ENCODE measurements at regions not wholly inside any gene's neighbourhood (a gene's known extent, or its start where the extent isn't known, plus 50 kb on each side); places are given as distances from the start of the nearest gene placed in this dataset.

- TF ChIP-seq, protein P1, sequence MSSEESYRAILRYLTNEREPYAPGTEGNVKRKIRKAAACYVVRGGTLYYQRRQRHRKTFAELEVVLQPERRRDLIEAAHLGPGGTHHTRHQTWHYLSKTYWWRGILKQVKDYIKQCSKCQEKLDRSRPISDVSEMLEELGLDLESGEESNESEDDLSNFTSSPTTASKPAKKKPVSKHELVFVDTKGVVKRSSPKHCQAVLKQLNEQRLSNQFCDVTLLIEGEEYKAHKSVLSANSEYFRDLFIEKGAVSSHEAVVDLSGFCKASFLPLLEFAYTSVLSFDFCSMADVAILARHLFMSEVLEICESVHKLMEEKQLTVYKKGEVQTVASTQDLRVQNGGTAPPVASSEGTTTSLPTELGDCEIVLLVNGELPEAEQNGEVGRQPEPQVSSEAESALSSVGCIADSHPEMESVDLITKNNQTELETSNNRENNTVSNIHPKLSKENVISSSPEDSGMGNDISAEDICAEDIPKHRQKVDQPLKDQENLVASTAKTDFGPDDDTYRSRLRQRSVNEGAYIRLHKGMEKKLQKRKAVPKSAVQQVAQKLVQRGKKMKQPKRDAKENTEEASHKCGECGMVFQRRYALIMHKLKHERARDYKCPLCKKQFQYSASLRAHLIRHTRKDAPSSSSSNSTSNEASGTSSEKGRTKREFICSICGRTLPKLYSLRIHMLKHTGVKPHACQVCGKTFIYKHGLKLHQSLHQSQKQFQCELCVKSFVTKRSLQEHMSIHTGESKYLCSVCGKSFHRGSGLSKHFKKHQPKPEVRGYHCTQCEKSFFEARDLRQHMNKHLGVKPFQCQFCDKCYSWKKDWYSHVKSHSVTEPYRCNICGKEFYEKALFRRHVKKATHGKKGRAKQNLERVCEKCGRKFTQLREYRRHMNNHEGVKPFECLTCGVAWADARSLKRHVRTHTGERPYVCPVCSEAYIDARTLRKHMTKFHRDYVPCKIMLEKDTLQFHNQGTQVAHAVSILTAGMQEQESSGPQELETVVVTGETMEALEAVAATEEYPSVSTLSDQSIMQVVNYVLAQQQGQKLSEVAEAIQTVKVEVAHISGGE (CRISPR knock-in tag; IDR thresholded peaks at IDR 0.05), result no peak
- no peak for TF ChIP-seq ATF7 (IDR thresholded peaks at IDR 0.05; ENCODE audit: low read depth)
- TF ChIP-seq, protein P2, sequence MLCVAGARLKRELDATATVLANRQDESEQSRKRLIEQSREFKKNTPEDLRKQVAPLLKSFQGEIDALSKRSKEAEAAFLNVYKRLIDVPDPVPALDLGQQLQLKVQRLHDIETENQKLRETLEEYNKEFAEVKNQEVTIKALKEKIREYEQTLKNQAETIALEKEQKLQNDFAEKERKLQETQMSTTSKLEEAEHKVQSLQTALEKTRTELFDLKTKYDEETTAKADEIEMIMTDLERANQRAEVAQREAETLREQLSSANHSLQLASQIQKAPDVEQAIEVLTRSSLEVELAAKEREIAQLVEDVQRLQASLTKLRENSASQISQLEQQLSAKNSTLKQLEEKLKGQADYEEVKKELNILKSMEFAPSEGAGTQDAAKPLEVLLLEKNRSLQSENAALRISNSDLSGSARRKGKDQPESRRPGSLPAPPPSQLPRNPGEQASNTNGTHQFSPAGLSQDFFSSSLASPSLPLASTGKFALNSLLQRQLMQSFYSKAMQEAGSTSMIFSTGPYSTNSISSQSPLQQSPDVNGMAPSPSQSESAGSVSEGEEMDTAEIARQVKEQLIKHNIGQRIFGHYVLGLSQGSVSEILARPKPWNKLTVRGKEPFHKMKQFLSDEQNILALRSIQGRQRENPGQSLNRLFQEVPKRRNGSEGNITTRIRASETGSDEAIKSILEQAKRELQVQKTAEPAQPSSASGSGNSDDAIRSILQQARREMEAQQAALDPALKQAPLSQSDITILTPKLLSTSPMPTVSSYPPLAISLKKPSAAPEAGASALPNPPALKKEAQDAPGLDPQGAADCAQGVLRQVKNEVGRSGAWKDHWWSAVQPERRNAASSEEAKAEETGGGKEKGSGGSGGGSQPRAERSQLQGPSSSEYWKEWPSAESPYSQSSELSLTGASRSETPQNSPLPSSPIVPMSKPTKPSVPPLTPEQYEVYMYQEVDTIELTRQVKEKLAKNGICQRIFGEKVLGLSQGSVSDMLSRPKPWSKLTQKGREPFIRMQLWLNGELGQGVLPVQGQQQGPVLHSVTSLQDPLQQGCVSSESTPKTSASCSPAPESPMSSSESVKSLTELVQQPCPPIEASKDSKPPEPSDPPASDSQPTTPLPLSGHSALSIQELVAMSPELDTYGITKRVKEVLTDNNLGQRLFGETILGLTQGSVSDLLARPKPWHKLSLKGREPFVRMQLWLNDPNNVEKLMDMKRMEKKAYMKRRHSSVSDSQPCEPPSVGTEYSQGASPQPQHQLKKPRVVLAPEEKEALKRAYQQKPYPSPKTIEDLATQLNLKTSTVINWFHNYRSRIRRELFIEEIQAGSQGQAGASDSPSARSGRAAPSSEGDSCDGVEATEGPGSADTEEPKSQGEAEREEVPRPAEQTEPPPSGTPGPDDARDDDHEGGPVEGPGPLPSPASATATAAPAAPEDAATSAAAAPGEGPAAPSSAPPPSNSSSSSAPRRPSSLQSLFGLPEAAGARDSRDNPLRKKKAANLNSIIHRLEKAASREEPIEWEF (IDR thresholded peaks at IDR 0.05; ENCODE audit: insufficient replicate concordance, low read depth, low read length), result no peak
- TF ChIP-seq, protein P3, sequence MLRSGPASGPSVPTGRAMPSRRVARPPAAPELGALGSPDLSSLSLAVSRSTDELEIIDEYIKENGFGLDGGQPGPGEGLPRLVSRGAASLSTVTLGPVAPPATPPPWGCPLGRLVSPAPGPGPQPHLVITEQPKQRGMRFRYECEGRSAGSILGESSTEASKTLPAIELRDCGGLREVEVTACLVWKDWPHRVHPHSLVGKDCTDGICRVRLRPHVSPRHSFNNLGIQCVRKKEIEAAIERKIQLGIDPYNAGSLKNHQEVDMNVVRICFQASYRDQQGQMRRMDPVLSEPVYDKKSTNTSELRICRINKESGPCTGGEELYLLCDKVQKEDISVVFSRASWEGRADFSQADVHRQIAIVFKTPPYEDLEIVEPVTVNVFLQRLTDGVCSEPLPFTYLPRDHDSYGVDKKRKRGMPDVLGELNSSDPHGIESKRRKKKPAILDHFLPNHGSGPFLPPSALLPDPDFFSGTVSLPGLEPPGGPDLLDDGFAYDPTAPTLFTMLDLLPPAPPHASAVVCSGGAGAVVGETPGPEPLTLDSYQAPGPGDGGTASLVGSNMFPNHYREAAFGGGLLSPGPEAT (IDR thresholded peaks at IDR 0.05; ENCODE audit: low read depth), result no peak
- no peak for TF ChIP-seq MXI1 (IDR thresholded peaks at IDR 0.05; ENCODE audit: low read depth, low read length)
- no peak for TF ChIP-seq ZBTB33 (IDR thresholded peaks at IDR 0.05)
- TF ChIP-seq SIX5 (IDR thresholded peaks at IDR 0.05; ENCODE audit: low read depth, low read length, severe bottlenecking), result no peak
- TF ChIP-seq PML (IDR thresholded peaks at IDR 0.05; ENCODE audit: low read length), result no peak
- TF ChIP-seq, protein P4, sequence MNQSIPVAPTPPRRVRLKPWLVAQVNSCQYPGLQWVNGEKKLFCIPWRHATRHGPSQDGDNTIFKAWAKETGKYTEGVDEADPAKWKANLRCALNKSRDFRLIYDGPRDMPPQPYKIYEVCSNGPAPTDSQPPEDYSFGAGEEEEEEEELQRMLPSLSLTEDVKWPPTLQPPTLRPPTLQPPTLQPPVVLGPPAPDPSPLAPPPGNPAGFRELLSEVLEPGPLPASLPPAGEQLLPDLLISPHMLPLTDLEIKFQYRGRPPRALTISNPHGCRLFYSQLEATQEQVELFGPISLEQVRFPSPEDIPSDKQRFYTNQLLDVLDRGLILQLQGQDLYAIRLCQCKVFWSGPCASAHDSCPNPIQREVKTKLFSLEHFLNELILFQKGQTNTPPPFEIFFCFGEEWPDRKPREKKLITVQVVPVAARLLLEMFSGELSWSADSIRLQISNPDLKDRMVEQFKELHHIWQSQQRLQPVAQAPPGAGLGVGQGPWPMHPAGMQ (IDR thresholded peaks at IDR 0.05; ENCODE audit: borderline replicate concordance), result no peak
- no peak for TF ChIP-seq MYC (IDR thresholded peaks at IDR 0.05; ENCODE audit: insufficient read depth, insufficient read length, insufficient replicate concordance, low read length, severe bottlenecking)
- no peak for TF ChIP-seq HSF1 (IDR thresholded peaks at IDR 0.05; ENCODE audit: low read depth, low read length)
These were observed 693.7 kb downstream of the PCDH18 start (continued) for GRCh38 chr4:136838607-136839006.
